NOMO-1 (cell line): ENCODE measurements at regions not wholly inside any gene's neighbourhood (a gene's known extent, or its start where the extent isn't known, plus 50 kb on each side); places are given as distances from the start of the nearest gene placed in this dataset.
"Not testable (repeated sequence)": the region's sequence is repeated elsewhere in the genome, so short reads cannot be mapped to it uniquely, and the experiment has no call there.

Source experiments
- DNase-seq, 2 experiments: peaks; one replicate each; lab custom pipeline; 2025; ENCODE audit not compliant: unreplicated experiment in 2 of 2; lab: John Stamatoyannopoulos, UW

- no peak for DNase-seq
Measured at GRCh38 chr10:131041031-131041430, 270.5 kb downstream of the TCERG1L start.

GRCh38 chr10:131041441-131041840 is 270.1 kb downstream of the TCERG1L start:
- DNase-seq, result no peak

GRCh38 chr10:131042015-131042414 is 269.5 kb downstream of the TCERG1L start:
- not testable (repeated sequence) for DNase-seq
